MM.1S (cell line): ENCODE measurements at regions not wholly inside any gene's neighbourhood (a gene's known extent, or its start where the extent isn't known, plus 50 kb on each side); places are given as distances from the start of the nearest gene placed in this dataset.

Source experiments
- DNase-seq: peaks from one replicate; pipeline ENCODE4 v3.0.0-alpha.2; 2015
- H2AFZ ChIP-seq: fragments of 300-600 bp; sonication (generic); 2 replicates; pipeline ENCODE4 v1.6.0; 2016; ENCODE audit warnings: antibody characterized with exemption, low read length
- H3F3A ChIP-seq: fragments of 300-600 bp; sonication (generic); 2 replicates; pipeline ENCODE4 v1.6.1; 2016; ENCODE audit warnings: mild to moderate bottlenecking, antibody characterized with exemption, low read length, moderate library complexity, mixed read lengths; ENCODE audit not compliant: insufficient read depth
- H3K27ac ChIP-seq: fragments of 300-600 bp; sonication (generic); 2 replicates; pipeline ENCODE4 v1.5.1; 2016; ENCODE audit warnings: mild to moderate bottlenecking, low read length
- H3K27me3 ChIP-seq: fragments of 300-600 bp; sonication (generic); replicated peaks from 2 replicates; pipeline ENCODE4 v1.6.0; 2016; ENCODE audit warnings: low read length; ENCODE audit not compliant: insufficient read depth
- H3K36me3 ChIP-seq: fragments of 300-600 bp; sonication (generic); replicated peaks from 2 replicates; pipeline ENCODE4 v1.6.1; 2016; ENCODE audit warnings: mild to moderate bottlenecking, low read length, mixed read lengths; ENCODE audit not compliant: insufficient read depth
- H3K4me1 ChIP-seq: fragments of 300-600 bp; sonication (generic); 2 replicates; pipeline ENCODE4 v1.6.1; 2016; ENCODE audit warnings: low read length, mixed read lengths
- H3K4me2 ChIP-seq: fragments of 300-600 bp; sonication (generic); 2 replicates; pipeline ENCODE4 v1.6.0; 2016; ENCODE audit warnings: low read depth, low read length
- H3K4me3 ChIP-seq: fragments of 300-600 bp; sonication (generic); 2 replicates; pipeline ENCODE4 v1.5.1; 2016; ENCODE audit warnings: low read length, mixed read lengths
- H3K79me2 ChIP-seq: fragments of 300-600 bp; sonication (generic); 2 replicates; pipeline ENCODE4 v1.6.1; 2016; ENCODE audit warnings: mixed run types, low read length, mixed read lengths
- H3K9ac ChIP-seq: fragments of 300-600 bp; sonication (generic); 2 replicates; pipeline ENCODE4 v1.6.1; 2016; ENCODE audit warnings: low read length, mixed read lengths
- H3K9me2 ChIP-seq: fragments of 300-600 bp; sonication (generic); replicated peaks from 2 replicates; pipeline ENCODE4 v1.6.1; 2016; ENCODE audit warnings: mild to moderate bottlenecking, low read length, mixed read lengths; ENCODE audit not compliant: insufficient read depth
- H3K9me3 ChIP-seq: fragments of 300-600 bp; sonication (generic); replicated peaks from 2 replicates; pipeline ENCODE4 v1.6.1; 2016; ENCODE audit warnings: mild to moderate bottlenecking, low read length, mixed read lengths; ENCODE audit not compliant: insufficient read depth
- H4K20me1 ChIP-seq: fragments of 300-600 bp; sonication (generic); 2 replicates; pipeline ENCODE4 v1.6.1; 2016; ENCODE audit warnings: mild to moderate bottlenecking, low read length, moderate library complexity, mixed read lengths; ENCODE audit not compliant: insufficient read depth
- CTCF ChIP-seq: fragments of 300-600 bp; sonication (generic); IDR thresholded peaks from 2 replicates; pipeline ENCODE4 v1.5.1; 2016; ENCODE audit warnings: antibody characterized with exemption, low read length, mixed read lengths
- EZH2 ChIP-seq: fragments of 300-600 bp; sonication (generic); optimal IDR thresholded peaks from 2 replicates; pipeline ENCODE3; 2017; ENCODE audit warnings: low read depth, mild to moderate bottlenecking, antibody characterized with exemption, low read length, mixed read lengths
- EZH2phosphoT487 ChIP-seq: fragments of 300-600 bp; sonication (generic); IDR thresholded peaks from 2 replicates; pipeline ENCODE4 v1.6.1; 2018; ENCODE audit warnings: antibody characterized with exemption, low read length

- Histone ChIP-seq H3K27ac (no peak overlapping the region), H3K9ac (no peak overlapping the region)
- no peak for TF ChIP-seq CTCF
Observed at GRCh38 chr10:3896161-3896560, 111.2 kb upstream of the KLF6 start.

GRCh38 chr10:3895045-3895631 is 110.1 kb upstream of the KLF6 start:
- no peaks in the 10 kb centered on the region for H3K4me1 ChIP-seq
- TF ChIP-seq EZH2 (no peak), CTCF (no peak), EZH2phosphoT487 (no peak)
- H3F3A ChIP-seq: no peaks in the 10 kb centered on the region
- H3K9me3 ChIP-seq: no peaks in the 10 kb centered on the region
- no peak overlapping the region for H2AFZ ChIP-seq
- no peaks in the 10 kb centered on the region for H3K79me2 ChIP-seq
- DNase-seq: no peak
- H3K36me3 ChIP-seq: no peaks in the 10 kb centered on the region
- no peak overlapping the region for H3K4me2 ChIP-seq
- no peak overlapping the region for H3K9ac ChIP-seq
- H3K27ac ChIP-seq: no peak overlapping the region
- no peaks in the 10 kb centered on the region for H3K27me3 ChIP-seq
- no peaks in the 10 kb centered on the region for H4K20me1 ChIP-seq
- no peaks in the 10 kb centered on the region for H3K9me2 ChIP-seq
- H3K4me3 ChIP-seq: no peak overlapping the region

More at GRCh38 chr10:3896161-3896560, 111.2 kb upstream of the KLF6 start:
- H3K9me3 ChIP-seq: no peaks in the 10 kb centered on the region
- no peak overlapping the region for H2AFZ ChIP-seq
- no peaks in the 10 kb centered on the region for H3K36me3 ChIP-seq
- no peaks in the 10 kb centered on the region for H3K4me1 ChIP-seq
- no peaks in the 10 kb centered on the region for H3K79me2 ChIP-seq
- no peaks in the 10 kb centered on the region for H4K20me1 ChIP-seq
- H3K27me3 ChIP-seq: no peaks in the 10 kb centered on the region
- no peak overlapping the region for H3K4me3 ChIP-seq
- no peak overlapping the region for H3K4me2 ChIP-seq
- H3K9me2 ChIP-seq: no peaks in the 10 kb centered on the region
- no peaks in the 10 kb centered on the region for H3F3A ChIP-seq
- DNase-seq: no peak

- no peaks in the 10 kb centered on the region for H4K20me1 ChIP-seq
- no peaks in the 10 kb centered on the region for H3K79me2 ChIP-seq
- no peaks in the 10 kb centered on the region for H3K9me2 ChIP-seq
- H3K4me3 ChIP-seq: no peak overlapping the region
- H2AFZ ChIP-seq: no peak overlapping the region
- no peak overlapping the region for H3K9ac ChIP-seq
- DNase-seq: no peak
- H3K27me3 ChIP-seq: no peaks in the 10 kb centered on the region
- H3K36me3 ChIP-seq: no peaks in the 10 kb centered on the region
- TF ChIP-seq CTCF: no peak
- no peak for TF ChIP-seq EZH2phosphoT487
- TF ChIP-seq EZH2: no peak
- no peaks in the 10 kb centered on the region for H3K4me1 ChIP-seq
- no peaks in the 10 kb centered on the region for H3K9me3 ChIP-seq
- H3F3A ChIP-seq: no peaks in the 10 kb centered on the region
- H3K27ac ChIP-seq: no peak overlapping the region
- H3K4me2 ChIP-seq: no peak overlapping the region
Observed at GRCh38 chr10:3893901-3894563, 109.0 kb upstream of the KLF6 start.
